K562 (cell line): ENCODE measurements at regions not wholly inside any gene's neighbourhood (a gene's known extent, or its start where the extent isn't known, plus 50 kb on each side); places are given as distances from the start of the nearest gene placed in this dataset.

Source experiments
- ATAC-seq: fragments of 200-7000 bp; cut with Tn5 transposase; 3 replicates; pipeline ENCODE4 v1.9.1; 2020; ENCODE audit warnings: moderate library complexity
- BruUV-seq: library from RNA; stranded (reverse); fragments of 400-500 nt; replicated peaks from 2 replicates; lab custom pipeline; 2021; lab: Mats Ljungman, UMichigan
- CTCF ChIA-PET: fragments of 300-600 bp; formaldehyde crosslinking; extraction: SDS; loops from one replicate; lab custom pipeline; 2021; ENCODE audit warnings: low intra/inter-chr PET ratio; lab: Yijun Ruan, JAX
- POLR2A ChIA-PET: fragments of 300-600, 350-650 bp; sonication (Branson Sonifier 250); formaldehyde crosslinking; extraction: SDS; loops from one replicate; lab custom pipeline; 2021; ENCODE audit warnings: antibody characterized with exemption, inconsistent platforms; lab: Yijun Ruan, JAX
- DNase-seq, 4 experiments: peaks; one replicate each; pipeline versions ENCODE4 v3.0.0 to v3.0.0-alpha.2; 2011 to 2018; ENCODE audit warnings: low spot score in 3 of 4, mixed read lengths in 3 of 4; ENCODE audit errors: extremely low read depth in 1 of 4
- FAIRE-seq: peaks from 2 replicates; lab custom pipeline; 2011; peaks lifted over from hg19 to GRCh38; lab: Jason Lieb, UNC
- H2AFZ ChIP-seq: 2 replicates; pipeline ENCODE4 v1.6.0; 2011; ENCODE audit warnings: low read depth, low read length, control low read depth, inconsistent platforms
- H3K27ac ChIP-seq: fragments of 200-600 bp; 3 replicates; pipeline ENCODE4 v1.8.0; 2011; ENCODE audit warnings: low read depth, mild to moderate bottlenecking, control low read depth, inconsistent platforms, low read length, moderate library complexity, mixed read lengths; ENCODE audit errors: extremely low read depth
- H3K27me3 ChIP-seq, 2 experiments: fragments of 300-600 bp in 1 of 2; 2 replicates in 1 of 2; 3 replicates in 1 of 2; pipeline versions ENCODE4 v1.6.0 to v1.8.0; 2011; ENCODE audit warnings: inconsistent platforms in 2 of 2, low read length in 2 of 2, mild to moderate bottlenecking in 1 of 2, mixed read lengths in 1 of 2, moderate library complexity in 1 of 2; ENCODE audit not compliant: control insufficient read depth in 2 of 2, insufficient read depth in 2 of 2
- H3K36me3 ChIP-seq: fragments of 300-600 bp; 3 replicates; pipeline ENCODE4 v1.8.0; 2011; ENCODE audit warnings: mild to moderate bottlenecking, low read length, inconsistent platforms; ENCODE audit not compliant: control insufficient read depth, insufficient read depth
- H3K4me1 ChIP-seq, 2 experiments: fragments of 200-600 bp in 1 of 2; replicated peaks in 1 of 2; 2 replicates in 1 of 2; 3 replicates in 1 of 2; pipeline versions ENCODE4 v1.5.1 to v1.8.0; 2011; ENCODE audit warnings: inconsistent platforms in 2 of 2, low read length in 2 of 2, mild to moderate bottlenecking in 1 of 2, mixed read lengths in 1 of 2, moderate library complexity in 1 of 2; ENCODE audit not compliant: control insufficient read depth in 2 of 2, insufficient read depth in 2 of 2
- H3K4me2 ChIP-seq: 2 replicates; pipeline ENCODE4 v1.6.1; 2011; ENCODE audit warnings: low read length, control low read depth, inconsistent platforms, mixed read lengths; ENCODE audit not compliant: insufficient read depth
- H3K4me3 ChIP-seq: fragments of 200-600 bp; sonication (generic), shearing (Covaris generic); 2 replicates; pipeline ENCODE4 v1.5.1; 2016; ENCODE audit warnings: control low read depth, inconsistent platforms
- H3K79me2 ChIP-seq: fragments of 200-600 bp; 3 replicates; pipeline ENCODE4 v1.8.0; 2011; ENCODE audit warnings: low read length, inconsistent platforms; ENCODE audit not compliant: control insufficient read depth, insufficient read depth
- H3K9ac ChIP-seq, 2 experiments: 2 replicates each; pipeline versions ENCODE4 v1.6.0 to v1.6.1; 2011; ENCODE audit warnings: low read depth in 2 of 2, low read length in 2 of 2, control low read depth in 1 of 2, inconsistent platforms in 1 of 2, mild to moderate bottlenecking in 1 of 2, mixed read lengths in 1 of 2; ENCODE audit not compliant: insufficient read depth in 1 of 2
- H3K9me1 ChIP-seq: one replicate; pipeline ENCODE4 v1.6.0; 2011; ENCODE audit warnings: inconsistent platforms, mild to moderate bottlenecking, low read length, moderate library complexity; ENCODE audit not compliant: control insufficient read depth, insufficient read depth
- H3K9me3 ChIP-seq: replicated peaks from 2 replicates; pipeline ENCODE4 v1.5.1; 2011; ENCODE audit warnings: low read depth, low read length, inconsistent platforms; ENCODE audit not compliant: control insufficient read depth, insufficient read depth
- H4K20me1 ChIP-seq: replicated peaks from 2 replicates; pipeline ENCODE4 v1.6.1; 2011; ENCODE audit warnings: low read length, inconsistent platforms, mixed read lengths; ENCODE audit not compliant: control insufficient read depth, insufficient read depth
- FOXA3 ChIP-seq, 2 experiments: fragments of 450-650 bp in 1 of 2; sonication (generic) in 1 of 2; formaldehyde crosslinking; IDR thresholded peaks in 1 of 2; conservative IDR thresholded peaks in 1 of 2; 2 replicates each; pipeline versions ENCODE4 v1.4.0 to v1.8.0; 2020 to 2022; ENCODE audit warnings: mild to moderate bottlenecking in 2 of 2, missing genetic modification reagents in 1 of 2
- FOXJ3 ChIP-seq: sonication (generic); formaldehyde crosslinking; IDR thresholded peaks from 2 replicates; pipeline ENCODE4 v1.4.0; 2020; ENCODE audit warnings: mild to moderate bottlenecking, missing genetic modification reagents
- NFATC3 ChIP-seq: fragments of 450-650 bp; IDR thresholded peaks from 2 replicates; pipeline ENCODE4 v1.6.1; 2017; ENCODE audit warnings: mild to moderate bottlenecking
- TFAM ChIP-seq: fragments of 250-450 bp; sonication (Bioruptor Pico); conservative IDR thresholded peaks from 2 replicates; pipeline ENCODE4 v1.5.0; 2021; ENCODE audit warnings: mild to moderate bottlenecking, moderate library complexity
- ZBTB8A ChIP-seq: fragments of 450-650 bp; IDR thresholded peaks from 2 replicates; pipeline ENCODE4 v1.6.1; 2018; ENCODE audit warnings: mild to moderate bottlenecking, moderate library complexity; ENCODE audit not compliant: partially characterized antibody
- WGBS: fragments of 100-300 bp; shearing (Covaris generic); methylation state at CpG from one replicate; pipeline ENCODE4 v1.1.6; 2016; ENCODE audit warnings: low coverage, mixed read lengths; ENCODE audit not compliant: insufficient coverage; ENCODE audit errors: missing lambda C conversion rate; 5-methylcytosine and 5-hydroxymethylcytosine counted together
- in situ Hi-C: fragments of 300-500 bp; cut with MboI; formaldehyde crosslinking; loops from 4 replicates; pipeline ENCODE4 v1.15.0; 2018; ENCODE audit warnings: inconsistent platforms, mixed read lengths
- intact Hi-C: fragments of 100-400 bp; cut with micrococcal nuclease; formaldehyde crosslinking; loops from 2 replicates; pipeline ENCODE4 v1.14.2; 2022
- TF ChIP-seq, protein P1 (sequence below): IDR thresholded peaks from 2 replicates; pipeline ENCODE4 v1.6.1; 2014; ENCODE audit warnings: antibody characterized with exemption

DNA sequence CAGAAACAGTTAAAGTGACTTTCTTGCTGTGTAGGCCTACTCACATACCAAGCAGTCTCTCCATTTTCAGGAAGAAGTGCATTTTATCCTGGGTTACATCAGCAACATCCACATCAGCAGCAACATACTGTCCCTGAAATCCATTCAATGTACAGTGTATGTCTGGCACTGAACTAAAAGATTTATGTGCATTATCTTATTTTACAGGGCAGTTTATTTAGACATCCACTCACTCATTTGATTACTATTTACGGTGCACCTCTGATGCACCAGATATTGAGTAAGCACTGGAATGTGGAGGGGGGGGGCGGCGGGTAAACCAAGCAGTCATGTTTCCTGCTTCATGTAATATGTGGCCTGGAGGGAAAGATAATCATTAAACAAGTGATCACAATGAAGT, 1128.2 kb downstream of the BCL11A start (continued):
- no peak for TF ChIP-seq FOXA3 (CRISPR knock-in tag; conservative IDR thresholded peaks at IDR 0.05 in 1 of 2, IDR thresholded peaks at IDR 0.05 in 1 of 2)

DNA sequence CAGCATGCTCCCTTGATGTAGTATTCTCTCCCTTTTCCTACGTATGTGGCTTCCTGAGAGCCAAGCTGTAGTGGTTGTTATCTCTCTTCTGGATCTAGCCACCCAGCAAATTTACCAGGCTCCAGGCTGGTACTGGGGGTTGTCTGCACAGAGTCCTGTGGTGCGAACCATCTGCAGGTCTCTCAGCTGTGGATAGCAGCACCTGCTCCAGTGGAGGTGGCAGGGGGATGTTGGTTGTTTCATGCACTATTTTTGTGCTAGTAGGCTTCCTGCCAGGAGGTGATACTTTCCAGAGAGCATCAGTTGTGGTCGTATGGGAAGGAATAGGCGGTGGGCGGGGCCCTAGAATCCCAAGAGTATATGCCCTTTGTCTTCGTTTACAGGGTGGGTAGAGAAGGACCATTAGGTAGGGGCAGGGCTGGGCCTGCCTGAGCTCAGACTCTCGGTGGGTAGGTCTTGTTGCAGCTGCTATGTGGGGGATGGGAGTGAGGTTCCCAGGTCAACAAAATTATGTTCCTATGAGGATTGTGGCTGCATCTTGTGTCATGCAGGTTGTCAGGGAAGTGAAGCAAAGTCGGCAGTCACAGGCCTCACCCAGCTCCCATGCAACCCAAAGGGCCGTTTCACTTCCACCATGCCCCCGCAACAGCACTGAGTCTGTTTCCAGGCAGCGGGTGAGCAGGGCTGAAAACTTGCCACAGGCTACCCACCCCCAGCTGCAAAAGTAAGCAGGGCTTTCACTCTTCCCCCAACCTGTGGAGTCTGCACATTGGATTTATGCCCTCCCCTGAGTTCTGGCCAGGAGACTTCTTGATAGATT, 1139.5 kb downstream of the BCL11A start:
- Histone ChIP-seq H3K9me3 (0 out of 2 replicates have a peak, but pooled peaks cover 2% of the 10 kb centered on the region), H4K20me1 (no peaks in the 10 kb centered on the region), H3K9ac (no peak overlapping the region), H3K27me3 (no peaks in the 10 kb centered on the region), H3K27ac (no peak overlapping the region), H3K4me1 (no peaks in the 10 kb centered on the region), H3K36me3 (no peaks in the 10 kb centered on the region), H3K4me2 (no peak overlapping the region), H3K9me1 (no peaks in the 10 kb centered on the region), H3K79me2 (no peaks in the 10 kb centered on the region), H2AFZ (no peak overlapping the region), H3K4me3 (no peak overlapping the region)
- FAIRE-seq (no peak), ATAC-seq (no peak), DNase-seq (no peak)
- POLR2A ChIA-PET, result interaction anchor here (0.6 kb wide), 1 partner anchor 749 kb away, joined by 4 read pairs; no protein-coding TSS in a partner anchor
- BruUV-seq, result no TSS peak
- no peak for TF ChIP-seq ZBTB8A
- TF ChIP-seq NFATC3, result no peak
- TF ChIP-seq, protein P1, sequence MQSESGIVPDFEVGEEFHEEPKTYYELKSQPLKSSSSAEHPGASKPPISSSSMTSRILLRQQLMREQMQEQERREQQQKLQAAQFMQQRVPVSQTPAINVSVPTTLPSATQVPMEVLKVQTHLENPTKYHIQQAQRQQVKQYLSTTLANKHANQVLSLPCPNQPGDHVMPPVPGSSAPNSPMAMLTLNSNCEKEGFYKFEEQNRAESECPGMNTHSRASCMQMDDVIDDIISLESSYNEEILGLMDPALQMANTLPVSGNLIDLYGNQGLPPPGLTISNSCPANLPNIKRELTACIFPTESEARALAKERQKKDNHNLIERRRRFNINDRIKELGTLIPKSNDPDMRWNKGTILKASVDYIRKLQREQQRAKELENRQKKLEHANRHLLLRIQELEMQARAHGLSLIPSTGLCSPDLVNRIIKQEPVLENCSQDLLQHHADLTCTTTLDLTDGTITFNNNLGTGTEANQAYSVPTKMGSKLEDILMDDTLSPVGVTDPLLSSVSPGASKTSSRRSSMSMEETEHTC, result no peak
- TF ChIP-seq FOXJ3, result no peak
- no peak for TF ChIP-seq TFAM
- CTCF ChIA-PET, result no interaction called here
- intact Hi-C loops (no loop called here), in situ Hi-C loops (no loop called here)
- 0% methylated on average over 11 of the region's 11 CpGs for WGBS
